Fibroblast of the aortic adventitia (primary cell): ENCODE measurements at regions not wholly inside any gene's neighbourhood (a gene's known extent, or its start where the extent isn't known, plus 50 kb on each side); places are given as distances from the start of the nearest gene placed in this dataset.

Experiments
- DNase-seq: peaks from one replicate; pipeline ENCODE4 v3.0.0-alpha.2; 2010; ENCODE audit warnings: low read depth
- H3K4me3 ChIP-seq: 2 replicates; pipeline ENCODE4 v1.5.1; 2011; ENCODE audit warnings: low read depth, mild to moderate bottlenecking, control low read depth, low read length, moderate library complexity
- CTCF ChIP-seq: IDR thresholded peaks from 2 replicates; pipeline ENCODE4 v1.5.1; 2011; ENCODE audit warnings: mild to moderate bottlenecking, low read length, control low read depth, inconsistent platforms; ENCODE audit not compliant: insufficient read depth

GRCh38 chr6:159429433-159429832 lies 260.2 kb downstream of the FNDC1 start:
- no peak for DNase-seq
- H3K4me3 ChIP-seq, result no peak overlapping the region
- TF ChIP-seq CTCF, result no peak

GRCh38 chr6:159427771-159428170 lies 258.6 kb downstream of the FNDC1 start:
- no peak for TF ChIP-seq CTCF
- H3K4me3 ChIP-seq, result no peak overlapping the region
- DNase-seq, result no peak

GRCh38 chr6:159427335-159427734 lies 258.1 kb downstream of the FNDC1 start:
- no peak for DNase-seq

GRCh38 chr6:159425421-159425820 lies 256.2 kb downstream of the FNDC1 start:
- H3K4me3 ChIP-seq, result no peak overlapping the region
- no peak for TF ChIP-seq CTCF
- no peak for DNase-seq

More at GRCh38 chr6:159427335-159427734, 258.1 kb downstream of the FNDC1 start:
- no peak for TF ChIP-seq CTCF
- no peak overlapping the region for H3K4me3 ChIP-seq

- no peak overlapping the region for H3K4me3 ChIP-seq
- TF ChIP-seq CTCF, result no peak
- DNase-seq, result peak; percentile 55
Observed at GRCh38 chr6:159422041-159422984, 253.1 kb downstream of the FNDC1 start.

- no peak for DNase-seq
- TF ChIP-seq CTCF, result no peak
- H3K4me3 ChIP-seq, result no peak overlapping the region
Observed at GRCh38 chr6:159421586-159421985, 252.4 kb downstream of the FNDC1 start.
